RCC 7860 (cell line): ENCODE measurements at regions not wholly inside any gene's neighbourhood (a gene's known extent, or its start where the extent isn't known, plus 50 kb on each side); places are given as distances from the start of the nearest gene placed in this dataset.
"Not testable (repeated sequence)": the region's sequence is repeated elsewhere in the genome, so short reads cannot be mapped to it uniquely, and the experiment has no call there.

Experiments
- DNase-seq: peaks from one replicate; pipeline ENCODE4 v3.0.0-alpha.2; 2015; ENCODE audit warnings: low spot score
- FAIRE-seq: peaks from 2 replicates; lab custom pipeline; 2012; peaks lifted over from hg19 to GRCh38; lab: Jason Lieb, UNC

GRCh38 chrX:28205905-28206304, 224.7 kb upstream of the DCAF8L1 start:
- FAIRE-seq (no peak), DNase-seq (no peak)

- FAIRE-seq (peak; percentile 71), DNase-seq (no peak)
These were observed 223.9 kb upstream of the DCAF8L1 start for GRCh38 chrX:28205126-28205525.

GRCh38 chrX:28189011-28189410, 207.8 kb upstream of the DCAF8L1 start:
- DNase-seq (peak; percentile 73), FAIRE-seq (peak; percentile 95)

GRCh38 chrX:28188526-28188925, 207.3 kb upstream of the DCAF8L1 start:
- no peak for FAIRE-seq

GRCh38 chrX:28180096-28180495, 198.8 kb upstream of the DCAF8L1 start:
- FAIRE-seq (no peak), DNase-seq (no peak)

More at GRCh38 chrX:28188526-28188925, 207.3 kb upstream of the DCAF8L1 start:
- DNase-seq = peak; percentile 42

GRCh38 chrX:28178206-28178605, 197.0 kb upstream of the DCAF8L1 start:
- DNase-seq (no peak), FAIRE-seq (no peak)

GRCh38 chrX:28177202-28177601, 196.0 kb upstream of the DCAF8L1 start:
- DNase-seq (no peak), FAIRE-seq (no peak)

- no peak for FAIRE-seq
- no peak for DNase-seq
These were observed 189.5 kb upstream of the DCAF8L1 start for GRCh38 chrX:28170713-28171112.

- FAIRE-seq (no peak), DNase-seq (no peak)
These were observed 176.9 kb upstream of the DCAF8L1 start for GRCh38 chrX:28158019-28158777.

GRCh38 chrX:28152263-28152662, 171.0 kb upstream of the DCAF8L1 start:
- DNase-seq, FAIRE-seq: not testable (repeated sequence)

GRCh38 chrX:28135378-28136047, 154.3 kb upstream of the DCAF8L1 start:
- FAIRE-seq (no peak), DNase-seq (no peak)

GRCh38 chrX:28133763-28134162, 152.5 kb upstream of the DCAF8L1 start:
- DNase-seq (no peak), FAIRE-seq (no peak)

- DNase-seq = no peak
- no peak for FAIRE-seq
These were observed 146.4 kb upstream of the DCAF8L1 start for GRCh38 chrX:28127662-28128061.

GRCh38 chrX:28126886-28127285, 145.6 kb upstream of the DCAF8L1 start:
- no peak for FAIRE-seq

GRCh38 chrX:28124416-28124815, 143.2 kb upstream of the DCAF8L1 start:
- FAIRE-seq (no peak), DNase-seq (peak; percentile 31)

More at GRCh38 chrX:28126886-28127285, 145.6 kb upstream of the DCAF8L1 start:
- no peak for DNase-seq

- not testable (repeated sequence) for FAIRE-seq, DNase-seq
These were observed 139.5 kb upstream of the DCAF8L1 start for GRCh38 chrX:28120580-28121245.

- FAIRE-seq = no peak
- no peak for DNase-seq
These were observed 138.8 kb upstream of the DCAF8L1 start for GRCh38 chrX:28120072-28120471.

GRCh38 chrX:28108186-28108945, 127.1 kb upstream of the DCAF8L1 start:
- DNase-seq = no peak
- FAIRE-seq = no peak

- FAIRE-seq (no peak), DNase-seq (no peak)
These were observed 117.9 kb upstream of the DCAF8L1 start for GRCh38 chrX:28099166-28099565.

- no peak for FAIRE-seq
- no peak for DNase-seq
These were observed 104.4 kb upstream of the DCAF8L1 start for GRCh38 chrX:28085653-28086052.

- no peak for DNase-seq
- no peak for FAIRE-seq
These were observed 77.7 kb upstream of the DCAF8L1 start for GRCh38 chrX:28058901-28059300.
